HL-60 (cell line): ENCODE measurements at regions not wholly inside any gene's neighbourhood (a gene's known extent, or its start where the extent isn't known, plus 50 kb on each side); places are given as distances from the start of the nearest gene placed in this dataset.

Experiments used
- DNase-seq, 2 experiments: peaks; one replicate each; pipeline ENCODE4 v3.0.0-alpha.2; 2010 to 2020; ENCODE audit warnings: low read depth in 1 of 2, low spot score in 1 of 2
- H3K27ac ChIP-seq: fragments of 250-450 bp; sonication (Bioruptor Pico); replicated peaks from 2 replicates; pipeline ENCODE4 v1.5.1; 2020; ENCODE audit warnings: mild to moderate bottlenecking, moderate library complexity
- H3K27me3 ChIP-seq: fragments of 250-450 bp; sonication (Bioruptor Pico); 2 replicates; pipeline ENCODE4 v1.5.1; 2021; ENCODE audit warnings: mild to moderate bottlenecking, moderate library complexity; ENCODE audit not compliant: insufficient read depth, poor library complexity, severe bottlenecking
- H3K4me3 ChIP-seq: replicated peaks from 2 replicates; pipeline ENCODE4 v1.5.1; 2011; ENCODE audit warnings: mild to moderate bottlenecking, control low read depth, low read length; ENCODE audit not compliant: insufficient read depth
- GABPA ChIP-seq: IDR thresholded peaks from 2 replicates; pipeline ENCODE4 v1.6.1; 2012; ENCODE audit warnings: low read depth
- POLR2AphosphoS5 ChIP-seq: IDR thresholded peaks from 2 replicates; pipeline ENCODE4 v1.6.1; 2012; ENCODE audit warnings: low read depth
- SPI1 ChIP-seq: IDR thresholded peaks from 2 replicates; pipeline ENCODE4 v1.6.1; 2012; ENCODE audit warnings: low read depth, mild to moderate bottlenecking, borderline replicate concordance
- TF ChIP-seq, protein P1 (sequence below): IDR thresholded peaks from one replicate; pipeline ENCODE4 v1.5.1; 2011; ENCODE audit warnings: low read length, control low read depth, inconsistent platforms; ENCODE audit not compliant: insufficient read depth
- TF ChIP-seq, protein P2 (sequence below): IDR thresholded peaks from 2 replicates; pipeline ENCODE4 v1.6.1; 2012; ENCODE audit warnings: low read depth; ENCODE audit not compliant: insufficient replicate concordance

DNA sequence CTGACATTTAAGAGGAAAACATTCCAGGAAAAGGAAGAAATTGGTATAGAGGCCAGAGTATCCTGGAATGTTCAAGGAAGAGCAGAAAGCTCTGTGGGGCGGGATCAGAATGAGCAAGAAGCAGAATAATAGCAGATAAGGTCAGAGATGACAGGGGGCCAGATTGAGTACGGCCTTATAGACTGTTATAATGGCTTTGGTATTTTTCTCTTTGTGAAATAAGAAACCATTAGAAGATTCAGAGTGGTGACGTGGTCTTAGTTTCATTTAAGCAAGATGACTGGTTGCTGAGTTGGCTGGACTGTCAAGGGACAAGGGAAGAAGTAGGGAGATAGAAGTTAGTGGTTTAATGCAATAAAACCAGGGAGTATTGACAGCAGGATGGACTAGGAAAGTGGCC is 218.3 kb upstream of the SOX2 start:
- no peak for DNase-seq
- TF ChIP-seq, protein P1, sequence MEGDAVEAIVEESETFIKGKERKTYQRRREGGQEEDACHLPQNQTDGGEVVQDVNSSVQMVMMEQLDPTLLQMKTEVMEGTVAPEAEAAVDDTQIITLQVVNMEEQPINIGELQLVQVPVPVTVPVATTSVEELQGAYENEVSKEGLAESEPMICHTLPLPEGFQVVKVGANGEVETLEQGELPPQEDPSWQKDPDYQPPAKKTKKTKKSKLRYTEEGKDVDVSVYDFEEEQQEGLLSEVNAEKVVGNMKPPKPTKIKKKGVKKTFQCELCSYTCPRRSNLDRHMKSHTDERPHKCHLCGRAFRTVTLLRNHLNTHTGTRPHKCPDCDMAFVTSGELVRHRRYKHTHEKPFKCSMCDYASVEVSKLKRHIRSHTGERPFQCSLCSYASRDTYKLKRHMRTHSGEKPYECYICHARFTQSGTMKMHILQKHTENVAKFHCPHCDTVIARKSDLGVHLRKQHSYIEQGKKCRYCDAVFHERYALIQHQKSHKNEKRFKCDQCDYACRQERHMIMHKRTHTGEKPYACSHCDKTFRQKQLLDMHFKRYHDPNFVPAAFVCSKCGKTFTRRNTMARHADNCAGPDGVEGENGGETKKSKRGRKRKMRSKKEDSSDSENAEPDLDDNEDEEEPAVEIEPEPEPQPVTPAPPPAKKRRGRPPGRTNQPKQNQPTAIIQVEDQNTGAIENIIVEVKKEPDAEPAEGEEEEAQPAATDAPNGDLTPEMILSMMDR: no peak
- TF ChIP-seq POLR2AphosphoS5 (no peak), SPI1 (no peak), GABPA (no peak)
- TF ChIP-seq, protein P2, sequence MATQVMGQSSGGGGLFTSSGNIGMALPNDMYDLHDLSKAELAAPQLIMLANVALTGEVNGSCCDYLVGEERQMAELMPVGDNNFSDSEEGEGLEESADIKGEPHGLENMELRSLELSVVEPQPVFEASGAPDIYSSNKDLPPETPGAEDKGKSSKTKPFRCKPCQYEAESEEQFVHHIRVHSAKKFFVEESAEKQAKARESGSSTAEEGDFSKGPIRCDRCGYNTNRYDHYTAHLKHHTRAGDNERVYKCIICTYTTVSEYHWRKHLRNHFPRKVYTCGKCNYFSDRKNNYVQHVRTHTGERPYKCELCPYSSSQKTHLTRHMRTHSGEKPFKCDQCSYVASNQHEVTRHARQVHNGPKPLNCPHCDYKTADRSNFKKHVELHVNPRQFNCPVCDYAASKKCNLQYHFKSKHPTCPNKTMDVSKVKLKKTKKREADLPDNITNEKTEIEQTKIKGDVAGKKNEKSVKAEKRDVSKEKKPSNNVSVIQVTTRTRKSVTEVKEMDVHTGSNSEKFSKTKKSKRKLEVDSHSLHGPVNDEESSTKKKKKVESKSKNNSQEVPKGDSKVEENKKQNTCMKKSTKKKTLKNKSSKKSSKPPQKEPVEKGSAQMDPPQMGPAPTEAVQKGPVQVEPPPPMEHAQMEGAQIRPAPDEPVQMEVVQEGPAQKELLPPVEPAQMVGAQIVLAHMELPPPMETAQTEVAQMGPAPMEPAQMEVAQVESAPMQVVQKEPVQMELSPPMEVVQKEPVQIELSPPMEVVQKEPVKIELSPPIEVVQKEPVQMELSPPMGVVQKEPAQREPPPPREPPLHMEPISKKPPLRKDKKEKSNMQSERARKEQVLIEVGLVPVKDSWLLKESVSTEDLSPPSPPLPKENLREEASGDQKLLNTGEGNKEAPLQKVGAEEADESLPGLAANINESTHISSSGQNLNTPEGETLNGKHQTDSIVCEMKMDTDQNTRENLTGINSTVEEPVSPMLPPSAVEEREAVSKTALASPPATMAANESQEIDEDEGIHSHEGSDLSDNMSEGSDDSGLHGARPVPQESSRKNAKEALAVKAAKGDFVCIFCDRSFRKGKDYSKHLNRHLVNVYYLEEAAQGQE: no peak
- no peak overlapping the region for H3K27ac ChIP-seq
- H3K4me3 ChIP-seq: no peak overlapping the region
- H3K27me3 ChIP-seq: no peaks in the 10 kb centered on the region

DNA sequence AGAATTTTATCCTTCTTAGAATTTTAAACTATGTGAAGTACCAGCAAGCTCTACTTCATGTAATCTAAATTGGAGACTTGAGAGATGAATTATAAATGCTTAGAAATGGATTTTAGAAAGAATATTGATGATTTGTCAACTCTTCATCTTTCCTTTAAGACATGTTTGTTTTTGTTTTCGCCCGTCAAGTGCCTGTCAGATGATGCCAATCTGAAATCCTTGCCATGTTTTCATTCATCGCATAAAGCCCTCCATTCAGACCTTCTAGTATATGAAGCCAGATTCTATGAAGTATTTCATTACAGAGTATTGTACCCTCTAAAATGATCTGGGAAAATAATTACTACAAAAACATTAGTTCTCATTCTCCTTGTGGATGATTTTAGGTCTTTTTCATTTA is 223.2 kb upstream of the SOX2 start:
- H3K27me3 ChIP-seq: no peaks in the 10 kb centered on the region
- TF ChIP-seq, protein P1: no peak
- TF ChIP-seq SPI1: no peak
- no peak for TF ChIP-seq POLR2AphosphoS5
- no peak for TF ChIP-seq GABPA
- TF ChIP-seq, protein P2: no peak
- no peak overlapping the region for H3K27ac ChIP-seq
- DNase-seq: no peak
- H3K4me3 ChIP-seq: no peak overlapping the region

DNA sequence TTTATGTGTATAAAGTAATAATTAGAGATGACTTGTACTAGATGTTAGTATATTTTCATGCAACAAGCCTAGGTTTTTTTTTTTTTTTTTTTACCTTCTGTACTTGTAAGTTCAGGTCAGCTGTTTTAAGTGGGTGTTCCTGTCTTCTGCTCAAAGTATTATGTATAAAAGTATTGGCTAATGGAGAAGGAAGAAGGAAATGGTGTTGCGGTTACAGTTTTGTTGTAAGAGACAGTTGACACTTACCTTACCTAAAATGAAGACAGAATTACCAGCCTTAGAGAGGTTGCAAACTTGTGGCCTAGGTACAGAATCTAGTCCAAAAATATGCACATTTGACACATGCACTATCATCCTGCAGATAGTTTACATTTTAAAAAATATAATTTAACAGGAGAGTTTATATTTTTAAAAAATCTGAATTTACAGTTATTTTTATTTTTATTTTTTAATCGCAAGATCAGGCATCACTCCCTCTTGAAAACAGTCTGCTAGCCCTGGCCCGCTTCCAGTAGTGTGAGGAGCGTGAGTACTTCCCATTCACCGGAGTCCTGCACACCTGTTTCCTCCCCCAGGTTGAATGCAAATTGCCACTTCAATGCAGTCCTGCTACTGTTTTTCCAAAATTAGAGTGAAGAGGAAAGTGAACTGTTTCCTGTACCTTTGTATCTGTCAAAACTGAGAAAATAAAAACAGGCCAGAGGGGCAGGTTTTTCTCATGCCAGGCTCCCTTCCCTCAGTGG is 224.3 kb upstream of the SOX2 start:
- H3K27ac ChIP-seq: peak overlapping the region; percentile 66
- no peaks in the 10 kb centered on the region for H3K27me3 ChIP-seq
- TF ChIP-seq, protein P1: no peak
- TF ChIP-seq SPI1 (no peak), POLR2AphosphoS5 (no peak), GABPA (no peak)
- TF ChIP-seq, protein P2: no peak
- peak in 1 of 2 experiments; percentile 54 for DNase-seq
- H3K4me3 ChIP-seq: no peak overlapping the region
